GM12892 (cell line): ENCODE measurements at regions not wholly inside any gene's neighbourhood (a gene's known extent, or its start where the extent isn't known, plus 50 kb on each side); places are given as distances from the start of the nearest gene placed in this dataset.

ENCODE experiments used
- POLR2A ChIP-seq: IDR thresholded peaks from 2 replicates; pipeline ENCODE4 v1.6.1; 2011; ENCODE audit warnings: low read depth, low read length, control low read depth
- POLR2AphosphoS5 ChIP-seq: IDR thresholded peaks from 2 replicates; pipeline ENCODE4 v1.6.1; 2011; ENCODE audit warnings: low read depth, low read length, control low read depth

DNA sequence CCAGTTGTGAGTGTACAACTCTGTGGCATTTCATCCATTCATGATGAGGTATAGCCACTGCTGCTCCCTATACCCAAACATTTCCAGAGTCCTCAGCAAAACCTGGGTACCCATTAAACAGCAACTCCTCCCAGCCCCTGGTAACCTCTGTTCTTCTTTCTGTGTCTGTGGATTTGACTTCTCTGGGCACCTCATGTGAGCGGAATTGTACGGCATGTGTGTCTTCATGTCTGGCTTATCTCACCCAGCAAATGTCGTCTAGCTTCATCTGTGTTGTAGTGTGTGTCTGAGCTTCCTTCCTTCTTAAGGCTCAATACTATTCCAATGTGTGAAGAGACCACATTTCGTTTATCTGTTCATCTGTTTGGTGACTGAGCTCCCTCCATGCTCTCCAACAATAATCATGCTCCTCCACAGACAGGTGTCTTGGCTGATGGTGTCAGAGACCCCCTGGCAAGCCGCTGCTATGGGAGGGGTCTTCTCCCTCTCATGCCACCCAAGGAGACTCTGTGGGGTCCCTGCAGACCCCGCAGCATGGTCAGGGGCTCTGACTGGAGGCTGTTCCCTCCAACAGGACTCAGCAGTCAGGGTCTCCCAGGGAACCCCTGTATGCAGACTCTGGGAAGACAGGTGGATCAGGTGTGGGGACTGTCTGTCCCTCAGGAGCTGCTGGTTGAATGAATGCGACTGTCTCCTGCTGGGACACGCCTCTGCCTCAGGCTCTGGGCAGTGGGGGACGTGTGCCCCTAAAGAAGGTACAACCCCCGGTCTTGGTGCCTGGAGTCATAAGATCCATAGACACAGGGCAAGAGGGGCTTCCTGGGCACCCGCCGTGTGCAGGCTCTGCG lies 52.7 kb downstream of the SMIM38 start:
- no peak for TF ChIP-seq POLR2AphosphoS5
- no peak for TF ChIP-seq POLR2A
